Mesendoderm (in vitro differentiated cells): ENCODE measurements at regions not wholly inside any gene's neighbourhood (a gene's known extent, or its start where the extent isn't known, plus 50 kb on each side); places are given as distances from the start of the nearest gene placed in this dataset.

Experiments used
- DNase-seq: peaks from one replicate; pipeline ENCODE4 v3.0.0; 2013
- H2AK5ac ChIP-seq: 2 replicates; pipeline ENCODE4 v1.6.1; 2013; ENCODE audit warnings: low read length, inconsistent platforms
- H2BK120ac ChIP-seq: 2 replicates; pipeline ENCODE4 v1.6.1; 2013; ENCODE audit warnings: low read depth, mild to moderate bottlenecking, low read length, moderate library complexity, mixed read lengths
- H2BK15ac ChIP-seq: replicated peaks from 2 replicates; pipeline ENCODE4 v1.6.1; 2013; ENCODE audit warnings: low read depth, mild to moderate bottlenecking, moderate library complexity
- H2BK5ac ChIP-seq: 2 replicates; pipeline ENCODE4 v1.6.1; 2013; ENCODE audit warnings: low read length, inconsistent platforms
- H3K18ac ChIP-seq: 2 replicates; pipeline ENCODE4 v1.6.1; 2013; ENCODE audit warnings: mild to moderate bottlenecking, low read length, mixed read lengths
- H3K23ac ChIP-seq: one replicate; pipeline ENCODE4 v1.6.1; 2013; ENCODE audit warnings: low read length
- H3K27ac ChIP-seq: 2 replicates; pipeline ENCODE4 v1.5.1; 2013; ENCODE audit warnings: low read depth, mild to moderate bottlenecking, inconsistent platforms, low read length, moderate library complexity
- H3K27me3 ChIP-seq: 2 replicates; pipeline ENCODE4 v1.6.1; 2013; ENCODE audit warnings: low read length, control low read depth, mild to moderate bottlenecking, inconsistent platforms; ENCODE audit not compliant: insufficient read depth, poor library complexity
- H3K36me3 ChIP-seq: 2 replicates; pipeline ENCODE4 v1.6.1; 2013; ENCODE audit warnings: low read length, inconsistent platforms; ENCODE audit not compliant: control insufficient read depth, insufficient read depth
- H3K4ac ChIP-seq: one replicate; pipeline ENCODE4 v1.6.1; 2013; ENCODE audit warnings: low read depth, mild to moderate bottlenecking, low read length, moderate library complexity
- H3K4me1 ChIP-seq: 2 replicates; pipeline ENCODE4 v1.6.1; 2013; ENCODE audit warnings: low read depth, low read length, inconsistent platforms; ENCODE audit not compliant: control insufficient read depth
- H3K4me2 ChIP-seq: 2 replicates; pipeline ENCODE4 v1.6.1; 2013; ENCODE audit warnings: low read length
- H3K4me3 ChIP-seq: 2 replicates; pipeline ENCODE4 v1.5.1; 2013; ENCODE audit warnings: mild to moderate bottlenecking, low read length
- H3K56ac ChIP-seq: one replicate; pipeline ENCODE4 v1.6.1; 2013; ENCODE audit warnings: low read length
- H3K79me1 ChIP-seq: 2 replicates; pipeline ENCODE4 v1.6.1; 2013; ENCODE audit warnings: low read length, inconsistent platforms
- H3K79me2 ChIP-seq: 2 replicates; pipeline ENCODE4 v1.6.1; 2013; ENCODE audit warnings: mild to moderate bottlenecking, low read length; ENCODE audit not compliant: control insufficient read depth, insufficient read depth
- H3K9ac ChIP-seq: 2 replicates; pipeline ENCODE4 v1.6.1; 2013; ENCODE audit warnings: low read length, inconsistent platforms
- H4K5ac ChIP-seq: one replicate; pipeline ENCODE4 v1.6.1; 2013; ENCODE audit warnings: low read length
- H4K8ac ChIP-seq: one replicate; pipeline ENCODE4 v1.6.1; 2013; ENCODE audit warnings: low read depth, mild to moderate bottlenecking, control low read depth, low read length, moderate library complexity
- WGBS: extraction: QIAGEN DNeasy Blood & Tissue Kit; methylation state at CpG from one replicate; pipeline ENCODE4 v1.1.7; 2013; ENCODE audit warnings: low lambda C conversion rate, missing lambda C conversion rate; ENCODE audit not compliant: insufficient coverage; ENCODE audit errors: extremely low coverage; 5-methylcytosine and 5-hydroxymethylcytosine counted together

DNA sequence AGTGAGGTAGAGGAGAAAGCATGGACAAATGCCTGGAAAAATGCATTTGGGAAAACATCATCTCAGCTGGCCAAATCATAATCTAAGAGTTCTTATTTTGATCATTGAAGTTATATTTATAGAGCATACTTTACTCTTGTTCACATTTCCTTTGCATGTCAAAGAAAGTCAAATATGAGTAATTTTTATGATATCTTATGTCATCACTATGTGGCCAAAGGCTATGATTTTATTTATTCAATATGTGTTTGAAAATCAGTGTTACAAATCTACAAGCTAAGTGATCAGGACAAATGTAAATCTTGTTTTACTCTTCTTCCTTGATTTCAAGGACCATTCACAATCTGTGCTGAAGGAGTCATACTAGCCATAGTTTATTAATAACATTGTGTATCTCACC, 237.2 kb upstream of the DPH6 start:
- no peaks in the 10 kb centered on the region for H3K79me2 ChIP-seq
- no peak overlapping the region for H2BK120ac ChIP-seq
- no peak overlapping the region for H3K23ac ChIP-seq
- no peaks in the 10 kb centered on the region for H3K79me1 ChIP-seq
- no peak for DNase-seq
- H3K9ac ChIP-seq = no peak overlapping the region
- no peak overlapping the region for H3K27ac ChIP-seq
- H3K4me1 ChIP-seq = no peaks in the 10 kb centered on the region
- no peak overlapping the region for H3K4ac ChIP-seq
- H2AK5ac ChIP-seq = no peak overlapping the region
- H2BK15ac ChIP-seq = no peak overlapping the region
- H4K5ac ChIP-seq = no peak overlapping the region
- no peak overlapping the region for H4K8ac ChIP-seq
- no peaks in the 10 kb centered on the region for H3K36me3 ChIP-seq
- H2BK5ac ChIP-seq = no peak overlapping the region
- no peak overlapping the region for H3K18ac ChIP-seq
- no peaks in the 10 kb centered on the region for H3K27me3 ChIP-seq
- H3K4me3 ChIP-seq = no peak overlapping the region
- no peak overlapping the region for H3K56ac ChIP-seq
- H3K4me2 ChIP-seq = no peak overlapping the region

DNA sequence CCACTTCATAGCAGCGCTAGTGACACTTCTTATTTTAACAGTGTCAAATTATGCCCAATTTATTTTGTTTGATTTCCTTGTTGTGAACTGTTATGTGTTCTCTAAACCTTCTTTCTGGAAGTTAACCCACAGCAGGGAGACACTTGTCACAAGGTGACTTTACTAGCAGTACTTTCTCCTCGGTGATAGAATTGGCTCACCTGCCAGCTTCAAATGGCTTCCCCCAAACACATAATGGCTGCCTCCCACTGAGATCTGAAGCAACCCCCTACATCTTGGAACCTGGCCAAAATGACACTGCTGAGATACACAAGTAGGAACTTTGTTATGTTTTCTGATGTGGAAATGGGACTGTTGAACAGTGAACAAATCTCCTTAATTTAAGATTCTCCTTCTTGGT, 238.8 kb upstream of the DPH6 start:
- Histone ChIP-seq H2BK15ac (no peak overlapping the region), H4K5ac (no peak overlapping the region), H4K8ac (no peak overlapping the region), H2BK5ac (no peak overlapping the region), H3K36me3 (no peaks in the 10 kb centered on the region), H2BK120ac (no peak overlapping the region), H3K79me1 (no peaks in the 10 kb centered on the region), H3K4me1 (no peaks in the 10 kb centered on the region), H3K27me3 (no peaks in the 10 kb centered on the region), H3K4me3 (no peak overlapping the region), H3K56ac (no peak overlapping the region), H3K23ac (no peak overlapping the region), H3K27ac (no peak overlapping the region), H3K79me2 (no peaks in the 10 kb centered on the region), H2AK5ac (no peak overlapping the region), H3K4me2 (no peak overlapping the region), H3K9ac (no peak overlapping the region), H3K18ac (no peak overlapping the region), H3K4ac (no peak overlapping the region)
- DNase-seq = peak; percentile 9
- WGBS = no CpG with 5 or more reads among the region's 2 CpGs

DNA sequence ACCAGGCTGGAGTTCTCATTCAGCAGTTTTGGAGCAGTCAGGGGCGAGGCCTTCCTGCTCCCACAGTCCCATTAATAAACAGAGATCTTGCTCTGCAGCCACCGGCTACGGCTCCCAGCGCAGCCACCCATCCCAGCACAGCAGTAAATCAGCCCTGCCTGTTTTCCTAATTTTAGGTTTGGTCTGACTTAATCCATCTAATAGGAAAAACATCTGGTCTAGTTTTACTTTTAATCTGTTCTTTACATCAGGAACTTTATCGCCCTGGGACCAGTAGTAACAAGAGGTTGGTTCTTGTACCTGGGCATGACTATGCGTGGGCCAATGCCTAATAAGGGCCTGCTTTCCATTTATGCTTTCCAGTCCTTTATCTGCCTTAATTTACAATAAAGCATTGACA, 264.0 kb upstream of the DPH6 start:
- Histone ChIP-seq H3K4ac (no peak overlapping the region), H3K4me2 (no peak overlapping the region), H2BK120ac (no peak overlapping the region), H2BK5ac (no peak overlapping the region), H3K36me3 (no peaks in the 10 kb centered on the region), H4K8ac (no peak overlapping the region), H3K27ac (no peak overlapping the region), H3K4me3 (no peak overlapping the region), H3K9ac (no peak overlapping the region), H3K18ac (no peak overlapping the region), H2BK15ac (no peak overlapping the region), H2AK5ac (no peak overlapping the region), H3K79me2 (no peaks in the 10 kb centered on the region), H3K56ac (no peak overlapping the region), H4K5ac (no peak overlapping the region), H3K27me3 (no peaks in the 10 kb centered on the region), H3K4me1 (no peaks in the 10 kb centered on the region), H3K79me1 (no peaks in the 10 kb centered on the region), H3K23ac (no peak overlapping the region)
- DNase-seq = no peak
- WGBS = no CpG with 5 or more reads among the region's 6 CpGs

DNA sequence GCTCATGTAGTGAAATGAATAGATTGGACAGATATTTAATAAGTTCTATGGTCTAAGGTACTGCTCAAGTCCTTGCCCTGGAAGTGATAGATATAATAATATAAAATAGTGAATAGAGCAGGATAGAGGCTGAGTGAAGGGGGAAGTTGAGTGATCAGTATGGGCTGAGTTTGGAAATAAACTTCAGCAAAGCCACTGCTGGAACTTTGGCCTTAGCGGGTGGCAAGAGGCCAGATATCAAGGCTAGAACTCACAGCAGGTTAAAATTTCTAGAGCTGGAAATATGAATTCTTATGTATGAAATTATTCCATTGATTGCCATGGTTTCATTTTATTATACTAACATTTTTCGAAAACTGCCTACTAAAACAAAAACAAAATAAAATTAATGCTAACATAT, 267.6 kb upstream of the DPH6 start:
- Histone ChIP-seq H3K36me3 (no peaks in the 10 kb centered on the region), H2BK15ac (no peak overlapping the region), H3K79me1 (no peaks in the 10 kb centered on the region), H2BK120ac (no peak overlapping the region), H2AK5ac (no peak overlapping the region), H3K4me2 (no peak overlapping the region), H3K27ac (no peak overlapping the region), H4K5ac (no peak overlapping the region), H3K9ac (no peak overlapping the region), H3K79me2 (no peaks in the 10 kb centered on the region), H3K18ac (no peak overlapping the region), H3K4me1 (no peaks in the 10 kb centered on the region), H4K8ac (no peak overlapping the region), H3K23ac (no peak overlapping the region), H2BK5ac (no peak overlapping the region), H3K56ac (no peak overlapping the region), H3K27me3 (no peaks in the 10 kb centered on the region), H3K4me3 (no peak overlapping the region), H3K4ac (no peak overlapping the region)
- no peak for DNase-seq
- WGBS = no CpG with 5 or more reads among the region's 2 CpGs

DNA sequence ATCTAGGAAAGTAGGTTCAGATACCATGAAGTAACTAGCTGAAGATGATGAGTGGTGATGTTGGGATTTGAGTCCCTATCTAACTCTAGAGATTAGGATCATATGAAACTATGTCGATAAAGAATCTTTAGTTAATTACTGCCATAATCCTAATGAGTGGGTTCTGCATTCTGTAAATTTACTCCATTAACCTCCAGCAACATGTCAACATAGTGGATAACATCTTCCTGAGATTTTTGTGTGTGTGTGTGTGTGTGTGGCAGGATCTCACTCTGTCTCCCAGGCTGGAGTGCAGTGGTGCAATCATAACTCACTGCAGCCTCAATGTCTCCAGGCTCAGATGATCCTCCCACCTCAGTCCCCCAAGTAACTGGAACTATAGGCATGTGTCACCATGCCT, 272.9 kb upstream of the DPH6 start:
- no peak for DNase-seq
- H4K8ac ChIP-seq = no peak overlapping the region
- no peaks in the 10 kb centered on the region for H3K27me3 ChIP-seq
- H3K27ac ChIP-seq = no peak overlapping the region
- no peaks in the 10 kb centered on the region for H3K79me1 ChIP-seq
- no peak overlapping the region for H3K4ac ChIP-seq
- no peaks in the 10 kb centered on the region for H3K4me1 ChIP-seq
- no peak overlapping the region for H4K5ac ChIP-seq
- H3K4me2 ChIP-seq = no peak overlapping the region
- no peak overlapping the region for H3K23ac ChIP-seq
- H3K9ac ChIP-seq = no peak overlapping the region
- H3K4me3 ChIP-seq = no peak overlapping the region
- no peaks in the 10 kb centered on the region for H3K79me2 ChIP-seq
- no peak overlapping the region for H2BK5ac ChIP-seq
- H3K56ac ChIP-seq = no peak overlapping the region
- H2BK15ac ChIP-seq = no peak overlapping the region
- no peak overlapping the region for H2AK5ac ChIP-seq
- H2BK120ac ChIP-seq = no peak overlapping the region
- no peaks in the 10 kb centered on the region for H3K36me3 ChIP-seq
- no peak overlapping the region for H3K18ac ChIP-seq
- no CpG with 5 or more reads among the region's 1 CpG for WGBS

DNA sequence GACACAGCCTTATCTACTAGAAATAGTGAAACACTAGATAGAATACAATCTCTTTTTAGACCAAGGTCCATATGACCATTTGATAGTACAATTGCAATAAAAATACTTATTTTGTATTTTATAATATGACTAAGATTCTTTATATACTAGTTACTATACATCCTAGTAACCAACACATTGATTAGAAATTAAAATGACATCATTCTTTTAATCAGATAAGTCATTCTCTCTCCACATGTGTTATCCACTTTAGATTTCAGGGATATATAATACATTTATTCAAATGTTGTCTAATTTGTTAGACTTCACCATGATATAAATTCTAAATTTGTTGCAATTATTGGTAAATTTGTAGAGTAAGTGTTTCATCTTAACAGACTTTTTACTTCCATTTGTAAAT, 276.2 kb upstream of the DPH6 start:
- Histone ChIP-seq H3K4me2 (no peak overlapping the region), H3K18ac (no peak overlapping the region), H2BK15ac (no peak overlapping the region), H3K4me3 (no peak overlapping the region), H4K5ac (no peak overlapping the region), H2BK120ac (no peak overlapping the region), H3K23ac (no peak overlapping the region), H4K8ac (no peak overlapping the region), H3K79me1 (no peaks in the 10 kb centered on the region), H3K9ac (no peak overlapping the region), H3K4ac (no peak overlapping the region), H3K36me3 (no peaks in the 10 kb centered on the region), H2AK5ac (no peak overlapping the region), H3K4me1 (no peaks in the 10 kb centered on the region), H3K79me2 (no peaks in the 10 kb centered on the region), H3K27me3 (no peaks in the 10 kb centered on the region), H3K27ac (no peak overlapping the region), H3K56ac (no peak overlapping the region), H2BK5ac (no peak overlapping the region)
- DNase-seq = no peak
